ENCODE measurements at regions not wholly inside any gene's neighbourhood (a gene's known extent, or its start where the extent isn't known, plus 50 kb on each side); places are given as distances from the start of the nearest gene placed in this dataset.

DNA sequence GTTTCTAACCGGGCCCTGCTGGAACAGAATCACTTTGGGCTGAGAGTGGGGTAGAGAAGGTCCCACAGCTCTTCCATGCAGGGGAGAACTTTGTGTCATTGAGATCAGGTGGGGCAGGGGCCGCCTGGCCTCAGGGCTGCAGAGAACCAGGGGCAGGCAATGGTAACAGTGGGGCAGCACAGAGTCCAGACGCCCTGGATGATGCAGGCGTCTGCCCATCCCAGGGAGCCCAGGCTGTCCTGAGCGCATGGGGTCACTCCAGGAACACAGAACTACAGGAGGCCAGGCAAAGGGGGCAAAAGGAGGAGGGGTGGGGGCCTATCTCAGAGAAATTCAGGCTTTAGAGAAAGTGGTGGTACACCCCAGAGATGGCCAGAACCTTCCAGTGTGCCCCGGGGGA, 121.3 kb downstream of the NDUFA10 start:
- TF ChIP-seq, protein P1, sequence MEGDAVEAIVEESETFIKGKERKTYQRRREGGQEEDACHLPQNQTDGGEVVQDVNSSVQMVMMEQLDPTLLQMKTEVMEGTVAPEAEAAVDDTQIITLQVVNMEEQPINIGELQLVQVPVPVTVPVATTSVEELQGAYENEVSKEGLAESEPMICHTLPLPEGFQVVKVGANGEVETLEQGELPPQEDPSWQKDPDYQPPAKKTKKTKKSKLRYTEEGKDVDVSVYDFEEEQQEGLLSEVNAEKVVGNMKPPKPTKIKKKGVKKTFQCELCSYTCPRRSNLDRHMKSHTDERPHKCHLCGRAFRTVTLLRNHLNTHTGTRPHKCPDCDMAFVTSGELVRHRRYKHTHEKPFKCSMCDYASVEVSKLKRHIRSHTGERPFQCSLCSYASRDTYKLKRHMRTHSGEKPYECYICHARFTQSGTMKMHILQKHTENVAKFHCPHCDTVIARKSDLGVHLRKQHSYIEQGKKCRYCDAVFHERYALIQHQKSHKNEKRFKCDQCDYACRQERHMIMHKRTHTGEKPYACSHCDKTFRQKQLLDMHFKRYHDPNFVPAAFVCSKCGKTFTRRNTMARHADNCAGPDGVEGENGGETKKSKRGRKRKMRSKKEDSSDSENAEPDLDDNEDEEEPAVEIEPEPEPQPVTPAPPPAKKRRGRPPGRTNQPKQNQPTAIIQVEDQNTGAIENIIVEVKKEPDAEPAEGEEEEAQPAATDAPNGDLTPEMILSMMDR (IDR thresholded peaks at IDR 0.05), result no peak
- TF ChIP-seq ZFX (IDR thresholded peaks at IDR 0.05; ENCODE audit: borderline replicate concordance), result no peak

All from 22Rv1 (cell line).